ENCODE measurements at regions not wholly inside any gene's neighbourhood (a gene's known extent, or its start where the extent isn't known, plus 50 kb on each side); places are given as distances from the start of the nearest gene placed in this dataset.

- TF ChIP-seq CTCF (IDR thresholded peaks at IDR 0.05; ENCODE audit: low read depth, low read length, missing input control), result no peak
- TF ChIP-seq ZBTB33 (IDR thresholded peaks at IDR 0.05), result no peak
- no peak for TF ChIP-seq SP1 (IDR thresholded peaks at IDR 0.05)
- TF ChIP-seq MAX (IDR thresholded peaks at IDR 0.05), result no peak
- TF ChIP-seq TAF1 (conservative IDR thresholded peaks at IDR 0.05), result no peak
- no peak for TF ChIP-seq YY1 (IDR thresholded peaks at IDR 0.05)
- TF ChIP-seq EGR1 (IDR thresholded peaks at IDR 0.05; ENCODE audit: low read depth in 2 of 2), result no peak
- no peak for TF ChIP-seq JUND (IDR thresholded peaks at IDR 0.05)
- TF ChIP-seq RAD21 (IDR thresholded peaks at IDR 0.05), result no peak
- TF ChIP-seq ATF3 (IDR thresholded peaks at IDR 0.05), result no peak
- no peak for TF ChIP-seq REST (IDR thresholded peaks at IDR 0.05)
- TF ChIP-seq HNF4A (conservative IDR thresholded peaks at IDR 0.05), result no peak
Observed at GRCh38 chr14:40374221-40374620, 942.0 kb upstream of the FBXO33 start.
